ENCODE measurements at regions not wholly inside any gene's neighbourhood (a gene's known extent, or its start where the extent isn't known, plus 50 kb on each side); places are given as distances from the start of the nearest gene placed in this dataset.

DNA sequence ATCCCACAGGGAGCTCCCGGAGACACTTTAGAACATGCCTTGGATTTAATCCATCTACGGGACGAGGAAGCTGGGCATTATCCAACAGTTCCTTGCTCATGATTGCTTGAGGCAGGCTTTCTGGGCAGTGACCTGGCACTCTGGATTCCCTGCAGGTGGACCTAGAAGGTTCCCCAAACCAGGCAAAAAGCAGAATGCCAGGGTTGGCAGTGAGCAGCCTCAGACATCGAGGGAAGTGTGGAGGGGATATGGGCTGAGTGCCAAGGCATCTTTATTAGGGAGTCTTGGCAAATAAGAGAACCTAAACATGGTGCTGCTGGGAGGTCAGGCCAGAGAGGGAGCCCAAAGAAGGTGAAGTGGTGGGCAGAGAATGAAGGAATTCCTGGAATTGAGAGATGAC is 158.5 kb downstream of the CD83 start:
- Histone ChIP-seq H3K4me3 (ENCODE audit: low read length in 2 of 2) (no peak overlapping the region), H3K4me1 (ENCODE audit: insufficient read depth, low read length) (peaks cover 47% of the 10 kb centered on the region), H3K36me3 (ENCODE audit: insufficient read depth, low read length) (no peaks in the 10 kb centered on the region), H3K27me3 (ENCODE audit: insufficient read depth, low read length) (no peaks in the 10 kb centered on the region), H3K27ac (ENCODE audit: low read depth, low read length) (no peak overlapping the region), H3K9me3 (ENCODE audit: control insufficient read depth in 1 of 2, low read length in 2 of 2) (no peaks in the 10 kb centered on the region)
- DNase-seq, result no peak
- peaks cover 0 to 3% of the 10 kb centered on the region in 2 donors for H3K36me3 Mint-ChIP-seq
- H3K4me1 Mint-ChIP-seq, result peaks cover 34 to 57% (median 40%) of the 10 kb centered on the region in 4 donors
- H3K27me3 Mint-ChIP-seq, result no peaks in the 10 kb centered on the region
- H3K27ac Mint-ChIP-seq, result peak overlapping the region; percentile 59 to 95 (median 85)
- H3K9me3 Mint-ChIP-seq, result peaks cover 0 to 17% (median 5%) of the 10 kb centered on the region in 8 donors
- peak overlapping the region in 7 of 8 donors; percentile 4 to 63 (median 61) for H3K4me3 Mint-ChIP-seq
- ChIA-PET CTCF (ENCODE audit: partially characterized antibody) (interaction anchor here (1.0 kb wide), 1 partner anchor 12 kb away, joined by 3 read pairs; no protein-coding TSS in a partner anchor), POLR2A (ENCODE audit: partially characterized antibody) (interaction anchor here (0.7 to 1.1 kb wide), 2 partner anchors 66 to 360 kb away, joined by 3 read pairs; no protein-coding TSS in a partner anchor)
- intact Hi-C loops (cut with micrococcal nuclease), result loop anchor here (2.0 to 5.0 kb wide), 3 partner anchors 41 to 971 kb away; partner anchors contain the start of gene JARID2

DNA sequence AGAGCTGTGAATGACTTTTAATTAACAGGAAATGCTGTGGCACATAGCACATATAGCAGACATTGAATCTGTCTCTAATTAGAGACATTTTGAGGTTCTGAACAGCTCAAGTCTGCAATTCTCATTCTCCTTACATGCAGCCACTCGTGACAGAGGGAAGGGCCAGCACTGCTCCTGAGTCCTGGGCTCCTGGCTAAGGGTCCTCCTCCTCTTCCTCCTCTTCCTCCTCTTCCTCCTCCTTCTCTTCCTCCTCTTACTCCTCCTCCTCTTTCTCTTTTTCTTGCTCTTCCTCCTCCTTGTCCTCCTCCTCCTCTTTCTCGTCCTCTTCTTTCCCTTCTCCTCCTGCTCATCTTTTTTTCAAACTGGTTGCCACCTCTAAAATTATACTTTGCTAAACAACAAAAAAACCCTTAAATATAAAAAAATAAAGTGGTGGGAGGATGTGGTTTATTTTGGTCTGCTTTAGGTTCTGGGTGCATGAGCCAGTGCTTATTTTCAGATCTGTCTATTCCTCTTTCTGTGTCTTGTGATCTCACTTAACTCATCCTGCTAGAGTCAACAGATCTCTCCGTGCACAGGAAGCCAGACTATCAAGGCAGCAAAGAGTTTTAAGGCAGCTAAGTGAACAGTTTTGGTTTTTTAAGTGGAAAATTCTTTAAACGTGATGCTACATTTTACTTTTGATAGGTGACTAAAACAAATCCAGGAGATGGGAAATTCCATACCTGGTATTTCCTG is 159.3 kb downstream of the CD83 start:
- no peaks in the 10 kb centered on the region for H3K27me3 ChIP-seq (ENCODE audit: insufficient read depth, low read length)
- no peaks in the 10 kb centered on the region for H3K9me3 ChIP-seq (ENCODE audit: control insufficient read depth in 1 of 2, low read length in 2 of 2)
- H3K4me1 Mint-ChIP-seq, result peaks cover 31 to 52% (median 36%) of the 10 kb centered on the region in 4 donors
- H3K27ac Mint-ChIP-seq, result peak overlapping the region; percentile 80 to 98 (median 88)
- no peaks in the 10 kb centered on the region for H3K27me3 Mint-ChIP-seq
- peaks cover 0 to 3% of the 10 kb centered on the region in 2 donors for H3K36me3 Mint-ChIP-seq
- ChIA-PET CTCF (ENCODE audit: partially characterized antibody) (interaction anchor here (1.0 to 1.2 kb wide), 2 partner anchors 13 to 66 kb away, joined by 3 read pairs; no protein-coding TSS in a partner anchor), POLR2A (ENCODE audit: partially characterized antibody) (interaction anchor here (0.6 to 1.2 kb wide), 5 partner anchors 8 to 479 kb away, joined by 3 read pairs; no protein-coding TSS in a partner anchor)
- peaks cover 0 to 17% (median 5%) of the 10 kb centered on the region in 8 donors for H3K9me3 Mint-ChIP-seq
- intact Hi-C loops (cut with micrococcal nuclease), result loop anchor here (2.0 to 5.0 kb wide), 3 partner anchors 40 to 970 kb away; partner anchors contain the start of gene JARID2
- no peaks in the 10 kb centered on the region for H3K36me3 ChIP-seq (ENCODE audit: insufficient read depth, low read length)
- H3K4me1 ChIP-seq (ENCODE audit: insufficient read depth, low read length), result peaks cover 40% of the 10 kb centered on the region
- H3K27ac ChIP-seq (ENCODE audit: low read depth, low read length), result peak overlapping the region; percentile 35
- peak; percentile 63 to 80 (median 76) for DNase-seq
- H3K4me3 Mint-ChIP-seq, result peak overlapping the region; percentile 61 to 88 (median 68)
- H3K4me3 ChIP-seq (ENCODE audit: low read length in 2 of 2), result peak overlapping the region; percentile 5 to 17

DNA sequence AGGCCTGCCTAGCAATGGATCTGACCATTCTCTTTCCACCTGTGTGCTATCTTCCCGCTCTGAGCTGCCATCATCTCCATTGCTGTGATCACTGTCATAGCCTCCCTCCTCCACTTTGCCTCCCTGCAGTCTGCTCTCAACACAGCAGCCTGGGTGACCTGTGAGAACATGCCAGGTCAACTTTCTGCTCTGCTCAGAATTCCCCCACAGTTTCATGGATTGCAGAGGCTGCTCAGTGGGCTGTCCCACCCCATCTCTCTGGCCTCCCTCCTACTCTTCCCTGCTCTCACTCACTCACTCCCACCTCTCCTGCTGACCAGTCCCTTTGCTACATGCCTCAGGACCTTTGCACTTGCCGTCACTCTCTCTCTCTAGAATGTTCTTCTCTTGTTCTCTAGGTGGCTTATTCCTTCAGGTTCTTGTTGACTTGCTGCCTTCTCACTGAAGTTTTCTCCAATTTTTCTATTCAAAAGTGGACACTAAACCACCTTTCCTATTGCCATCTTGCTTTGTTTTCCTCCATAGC is 159.9 kb downstream of the CD83 start:
- intact Hi-C loops (cut with micrococcal nuclease), result loop anchor here (2.0 to 5.0 kb wide), 3 partner anchors 39 to 970 kb away; partner anchors contain the start of gene JARID2
- no peaks in the 10 kb centered on the region for H3K27me3 Mint-ChIP-seq
- peak overlapping the region; percentile 61 to 88 (median 68) for H3K4me3 Mint-ChIP-seq
- H3K9me3 Mint-ChIP-seq, result peaks cover 0 to 13% (median 3%) of the 10 kb centered on the region in 8 donors
- Histone ChIP-seq H3K9me3 (ENCODE audit: control insufficient read depth in 1 of 2, low read length in 2 of 2) (no peaks in the 10 kb centered on the region), H3K27ac (ENCODE audit: low read depth, low read length) (peak overlapping the region; percentile 35), H3K4me1 (ENCODE audit: insufficient read depth, low read length) (peaks cover 39% of the 10 kb centered on the region), H3K27me3 (ENCODE audit: insufficient read depth, low read length) (no peaks in the 10 kb centered on the region), H3K4me3 (ENCODE audit: low read length in 2 of 2) (peak overlapping the region; percentile 5 to 17), H3K36me3 (ENCODE audit: insufficient read depth, low read length) (no peaks in the 10 kb centered on the region)
- H3K4me1 Mint-ChIP-seq, result peaks cover 31 to 52% (median 36%) of the 10 kb centered on the region in 4 donors
- peaks cover 0 to 3% of the 10 kb centered on the region in 2 donors for H3K36me3 Mint-ChIP-seq
- CTCF ChIA-PET (ENCODE audit: partially characterized antibody), result interaction anchor here (1.2 kb wide), 1 partner anchor 67 kb away, joined by 3 read pairs; no protein-coding TSS in a partner anchor
- POLR2A ChIA-PET (ENCODE audit: partially characterized antibody), result interaction anchor here (0.6 to 1.2 kb wide), 4 partner anchors 9 to 971 kb away, joined by 3 read pairs; no protein-coding TSS in a partner anchor
- H3K27ac Mint-ChIP-seq, result peak overlapping the region; percentile 80 to 98 (median 88)
- DNase-seq, result peak in 1 of 5 donors; percentile 26

DNA sequence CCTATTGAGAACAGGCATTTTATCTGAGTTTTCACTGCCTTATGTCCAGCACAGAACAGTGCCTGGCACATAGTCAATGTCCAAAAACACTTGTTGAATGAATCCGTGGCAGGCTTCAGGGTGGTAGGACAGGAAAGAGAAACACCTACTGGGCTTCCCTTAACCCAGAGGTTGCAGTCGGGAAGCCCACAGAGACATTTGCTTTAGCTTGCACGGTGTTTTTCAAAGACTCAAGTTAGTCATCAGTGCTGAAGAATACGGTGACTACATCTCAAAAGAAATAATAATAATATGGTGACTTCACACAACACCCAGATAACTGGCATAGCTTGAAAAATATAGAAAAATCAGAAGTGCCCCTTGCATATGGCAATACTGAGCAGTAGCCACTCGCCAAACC is 160.4 kb downstream of the CD83 start:
- no peak overlapping the region for H3K4me3 ChIP-seq (ENCODE audit: low read length in 2 of 2)
- Mint-ChIP-seq H3K4me1 (peaks cover 31 to 52% (median 36%) of the 10 kb centered on the region in 4 donors), H3K36me3 (peaks cover 0 to 3% of the 10 kb centered on the region in 2 donors), H3K27ac (peak overlapping the region in 6 of 7 donors; percentile 80 to 98 (median 90)), H3K4me3 (peak overlapping the region in 4 of 8 donors; percentile 63 to 88 (median 68)), H3K27me3 (no peaks in the 10 kb centered on the region), H3K9me3 (peaks cover 0 to 9% (median 2%) of the 10 kb centered on the region in 8 donors)
- no peaks in the 10 kb centered on the region for H3K27me3 ChIP-seq (ENCODE audit: insufficient read depth, low read length)
- no peak for DNase-seq
- no peaks in the 10 kb centered on the region for H3K36me3 ChIP-seq (ENCODE audit: insufficient read depth, low read length)
- H3K4me1 ChIP-seq (ENCODE audit: insufficient read depth, low read length), result peaks cover 39% of the 10 kb centered on the region
- ChIA-PET CTCF (ENCODE audit: partially characterized antibody) (no interaction called here), POLR2A (ENCODE audit: partially characterized antibody) (interaction anchor here (0.5 to 1.1 kb wide), 2 partner anchors 607 to 971 kb away, joined by 3 read pairs; no protein-coding TSS in a partner anchor)
- no peaks in the 10 kb centered on the region for H3K9me3 ChIP-seq (ENCODE audit: control insufficient read depth in 1 of 2, low read length in 2 of 2)
- no peak overlapping the region for H3K27ac ChIP-seq (ENCODE audit: low read depth, low read length)
- intact Hi-C loops (cut with micrococcal nuclease), result loop anchor here (5.0 kb wide), 2 partner anchors 179 to 969 kb away; partner anchors contain the start of gene JARID2

DNA sequence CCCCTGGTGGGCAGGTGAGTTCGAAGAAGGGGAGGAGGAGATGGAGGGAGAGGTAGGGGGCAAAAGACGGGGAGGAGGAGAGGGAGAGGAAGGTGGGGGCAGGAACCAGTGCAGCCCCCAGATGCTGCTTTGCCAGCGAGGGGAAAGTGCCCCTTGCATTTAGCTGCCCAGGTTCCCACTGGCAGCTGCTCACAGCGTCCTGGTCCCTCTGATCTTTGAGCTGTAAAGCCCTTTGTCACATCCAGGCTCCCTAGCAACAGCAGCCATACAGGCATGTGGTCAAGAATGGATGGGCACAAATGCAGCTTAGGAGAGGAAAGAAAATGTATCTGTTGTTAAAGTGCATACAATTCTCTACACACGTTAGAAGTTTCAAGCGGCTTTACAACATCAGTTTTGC is 160.9 kb downstream of the CD83 start:
- Histone ChIP-seq H3K36me3 (ENCODE audit: insufficient read depth, low read length) (no peaks in the 10 kb centered on the region), H3K4me1 (ENCODE audit: insufficient read depth, low read length) (peaks cover 39% of the 10 kb centered on the region), H3K27ac (ENCODE audit: low read depth, low read length) (no peak overlapping the region), H3K9me3 (ENCODE audit: control insufficient read depth in 1 of 2, low read length in 2 of 2) (no peaks in the 10 kb centered on the region), H3K27me3 (ENCODE audit: insufficient read depth, low read length) (no peaks in the 10 kb centered on the region), H3K4me3 (ENCODE audit: low read length in 2 of 2) (no peak overlapping the region)
- intact Hi-C loops (cut with micrococcal nuclease), result loop anchor here (5.0 kb wide), 2 partner anchors 179 to 969 kb away; partner anchors contain the start of gene JARID2
- DNase-seq, result no peak
- ChIA-PET POLR2A (ENCODE audit: partially characterized antibody) (interaction anchor here (0.5 to 1.1 kb wide), 3 partner anchors 13 to 970 kb away, joined by 3 read pairs; no protein-coding TSS in a partner anchor), CTCF (ENCODE audit: partially characterized antibody) (interaction anchor here (1.3 kb wide), 1 partner anchor 67 kb away, joined by 3 read pairs; no protein-coding TSS in a partner anchor)
- Mint-ChIP-seq H3K4me1 (peaks cover 31 to 52% (median 36%) of the 10 kb centered on the region in 4 donors), H3K27ac (no peak overlapping the region), H3K27me3 (no peaks in the 10 kb centered on the region), H3K36me3 (peaks cover 0 to 3% of the 10 kb centered on the region in 2 donors), H3K4me3 (no peak overlapping the region), H3K9me3 (peaks cover 0 to 9% (median 2%) of the 10 kb centered on the region in 8 donors)

DNA sequence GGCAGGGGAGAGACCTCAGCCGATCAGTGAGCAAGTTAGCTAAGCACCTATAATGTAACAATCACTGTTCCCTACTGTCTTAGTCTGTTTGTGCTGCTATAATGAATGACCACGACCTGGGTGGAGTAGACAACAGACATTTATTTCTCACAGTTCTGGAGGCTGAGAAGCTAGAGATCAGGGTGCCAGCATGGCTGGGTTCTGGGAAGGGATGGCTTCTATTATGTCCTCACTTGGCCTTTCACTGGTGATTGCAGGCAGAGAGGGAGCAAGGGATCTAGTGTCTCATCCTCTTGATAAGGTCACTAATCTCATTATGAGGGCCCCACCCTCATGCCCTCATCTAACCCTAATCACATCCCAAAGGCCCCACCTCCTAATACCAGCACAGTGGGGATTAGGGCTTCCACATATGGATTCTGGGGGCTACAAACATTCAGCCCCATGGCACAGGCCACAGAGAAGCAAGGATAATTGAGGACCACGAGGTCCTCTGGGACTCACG is 162.5 kb downstream of the CD83 start:
- CTCF ChIA-PET (ENCODE audit: partially characterized antibody), result no interaction called here
- POLR2A ChIA-PET (ENCODE audit: partially characterized antibody), result no interaction called here
- DNase-seq, result no peak

More for the DNA sequence above, 162.5 kb downstream of the CD83 start:
- Histone ChIP-seq H3K27me3 (ENCODE audit: insufficient read depth, low read length) (no peaks in the 10 kb centered on the region), H3K9me3 (ENCODE audit: control insufficient read depth in 1 of 2, low read length in 2 of 2) (no peaks in the 10 kb centered on the region), H3K36me3 (ENCODE audit: insufficient read depth, low read length) (no peaks in the 10 kb centered on the region), H3K4me3 (ENCODE audit: low read length in 2 of 2) (no peak overlapping the region), H3K27ac (ENCODE audit: low read depth, low read length) (no peak overlapping the region), H3K4me1 (ENCODE audit: insufficient read depth, low read length) (peaks cover 37% of the 10 kb centered on the region)
- Mint-ChIP-seq H3K27ac (peak overlapping the region in 1 of 7 donors; percentile 22), H3K9me3 (peaks cover 0 to 9% (median 2%) of the 10 kb centered on the region in 8 donors), H3K4me3 (no peak overlapping the region), H3K27me3 (no peaks in the 10 kb centered on the region), H3K4me1 (peaks cover 29 to 44% (median 31%) of the 10 kb centered on the region in 4 donors), H3K36me3 (peaks cover 0 to 3% of the 10 kb centered on the region in 2 donors)
- intact Hi-C loops (cut with micrococcal nuclease), result no loop called here
